Liver (tissue), 7 donors: ENCODE measurements at regions not wholly inside any gene's neighbourhood (a gene's known extent, or its start where the extent isn't known, plus 50 kb on each side); places are given as distances from the start of the nearest gene placed in this dataset.

Source experiments
- DNase-seq: peaks from one replicate; pipeline ENCODE4 v3.0.0-alpha.2; 2017; ENCODE audit warnings: low spot score
- H3K27ac ChIP-seq, 2 donors: one replicate each; pipeline ENCODE4 v1.7.0; 2013; ENCODE audit warnings: inconsistent platforms in 2 of 2, low read length in 2 of 2, control low read depth in 1 of 2, low read depth in 1 of 2, mild to moderate bottlenecking in 1 of 2
- H3K27me3 ChIP-seq, 4 donors: one replicate each; pipeline versions ENCODE4 v1.6.1 to v1.7.0; 2013; ENCODE audit warnings: low read length in 3 of 4, inconsistent platforms in 1 of 4, mild to moderate bottlenecking in 1 of 4, moderate library complexity in 1 of 4; ENCODE audit not compliant: control insufficient read depth in 4 of 4, insufficient read depth in 4 of 4
- H3K36me3 ChIP-seq, 4 donors: one replicate each; pipeline versions ENCODE4 v1.6.1 to v1.7.0; 2013; ENCODE audit warnings: low read length in 3 of 4, mild to moderate bottlenecking in 3 of 4, low read depth in 1 of 4, moderate library complexity in 1 of 4; ENCODE audit not compliant: control insufficient read depth in 4 of 4, insufficient read depth in 3 of 4
- H3K4me1 ChIP-seq, 4 donors: one replicate each; pipeline versions ENCODE4 v1.6.1 to v1.7.0; 2013; ENCODE audit warnings: low read length in 3 of 4, mild to moderate bottlenecking in 3 of 4, moderate library complexity in 1 of 4; ENCODE audit not compliant: control insufficient read depth in 4 of 4, insufficient read depth in 4 of 4
- H3K4me3 ChIP-seq, 3 donors: one replicate each; pipeline versions ENCODE4 v1.6.1 to v1.7.0; 2013; ENCODE audit warnings: low read length in 3 of 3, control low read depth in 1 of 3, low read depth in 1 of 3, mild to moderate bottlenecking in 1 of 3
- H3K9ac ChIP-seq, 2 donors: one replicate each; pipeline ENCODE4 v1.7.0; 2013; ENCODE audit warnings: low read length in 2 of 2, mild to moderate bottlenecking in 2 of 2, moderate library complexity in 2 of 2, control low read depth in 1 of 2, low read depth in 1 of 2
- H3K9me3 ChIP-seq, 4 donors: one replicate each; pipeline versions ENCODE4 v1.6.1 to v1.7.0; 2013; ENCODE audit warnings: low read length in 3 of 4; ENCODE audit not compliant: control insufficient read depth in 4 of 4
- EGR1 ChIP-seq, 2 donors: IDR thresholded peaks; 2 replicates each; pipeline ENCODE4 v1.6.1; 2016 to 2018; ENCODE audit warnings: antibody characterized with exemption in 2 of 2, low read depth in 2 of 2
- FOXA1 ChIP-seq: IDR thresholded peaks from 2 replicates; pipeline ENCODE4 v1.6.1; 2016; ENCODE audit warnings: antibody characterized with exemption
- FOXA2 ChIP-seq: IDR thresholded peaks from 2 replicates; pipeline ENCODE4 v1.6.1; 2016; ENCODE audit warnings: antibody characterized with exemption
- GABPA ChIP-seq, 2 donors: IDR thresholded peaks in 1 of 2; conservative IDR thresholded peaks in 1 of 2; 2 replicates each; pipeline ENCODE4 v1.6.1; 2016; ENCODE audit warnings: antibody characterized with exemption in 2 of 2, mild to moderate bottlenecking in 1 of 2, moderate library complexity in 1 of 2
- HNF4A ChIP-seq, 2 donors: conservative IDR thresholded peaks; 2 replicates each; pipeline ENCODE4 v1.6.1; 2016; ENCODE audit warnings: antibody characterized with exemption in 2 of 2, mild to moderate bottlenecking in 2 of 2
- HNF4G ChIP-seq: IDR thresholded peaks from 2 replicates; pipeline ENCODE4 v1.6.1; 2016; ENCODE audit warnings: antibody characterized with exemption
- JUND ChIP-seq, 2 donors: IDR thresholded peaks; 2 replicates each; pipeline ENCODE4 v1.6.1; 2016; ENCODE audit warnings: antibody characterized with exemption in 2 of 2
- MAX ChIP-seq: IDR thresholded peaks from 2 replicates; pipeline ENCODE4 v1.6.1; 2016; ENCODE audit warnings: antibody characterized with exemption
- NR2F2 ChIP-seq: IDR thresholded peaks from 2 replicates; pipeline ENCODE4 v1.6.1; 2016; ENCODE audit warnings: antibody characterized with exemption
- RAD21 ChIP-seq, 2 donors: IDR thresholded peaks; 2 replicates each; pipeline ENCODE4 v1.6.1; 2016; ENCODE audit warnings: antibody characterized with exemption in 2 of 2, mild to moderate bottlenecking in 2 of 2
- RXRA ChIP-seq, 2 donors: IDR thresholded peaks; 2 replicates each; pipeline ENCODE4 v1.6.1; 2017 to 2018; ENCODE audit warnings: antibody characterized with exemption in 2 of 2, mild to moderate bottlenecking in 1 of 2
- SP1 ChIP-seq: IDR thresholded peaks from 2 replicates; pipeline ENCODE4 v1.6.1; 2018; ENCODE audit warnings: antibody characterized with exemption, mild to moderate bottlenecking
- TAF1 ChIP-seq: conservative IDR thresholded peaks from 2 replicates; pipeline ENCODE4 v1.6.1; 2016; ENCODE audit warnings: antibody characterized with exemption, mild to moderate bottlenecking
- YY1 ChIP-seq: IDR thresholded peaks from 2 replicates; pipeline ENCODE4 v1.6.1; 2016; ENCODE audit warnings: antibody characterized with exemption, mild to moderate bottlenecking
- WGBS: extraction: QIAGEN DNeasy Blood & Tissue Kit; methylation state at CpG from one replicate; pipeline ENCODE4 v1.1.7; 2013; 5-methylcytosine and 5-hydroxymethylcytosine counted together
- TF ChIP-seq, protein P1 (sequence below): IDR thresholded peaks from 2 replicates; pipeline ENCODE4 v1.6.1; 2016; ENCODE audit warnings: antibody characterized with exemption, mild to moderate bottlenecking
- TF ChIP-seq, protein P2 (sequence below): IDR thresholded peaks from 2 replicates; pipeline ENCODE4 v1.6.1; 2016; ENCODE audit warnings: antibody characterized with exemption
- TF ChIP-seq, protein P3 (sequence below): IDR thresholded peaks from 2 replicates; pipeline ENCODE4 v1.6.1; 2016; ENCODE audit warnings: antibody characterized with exemption
- donor health status: healthy.
- donor health status: healthy.
- donor health status: healthy.
- donor health status: healthy.

- Histone ChIP-seq H3K9me3 (no peaks in the 10 kb centered on the region), H3K9ac (no peak overlapping the region), H3K27me3 (peaks cover 0 to 2% (median 0%) of the 10 kb centered on the region in 4 donors), H3K4me1 (peaks cover 2 to 19% (median 10%) of the 10 kb centered on the region in 4 donors), H3K36me3 (no peaks in the 10 kb centered on the region), H3K27ac (no peak overlapping the region), H3K4me3 (no peak overlapping the region)
- no peak for DNase-seq
- TF ChIP-seq MAX = no peak
- TF ChIP-seq, protein P1, sequence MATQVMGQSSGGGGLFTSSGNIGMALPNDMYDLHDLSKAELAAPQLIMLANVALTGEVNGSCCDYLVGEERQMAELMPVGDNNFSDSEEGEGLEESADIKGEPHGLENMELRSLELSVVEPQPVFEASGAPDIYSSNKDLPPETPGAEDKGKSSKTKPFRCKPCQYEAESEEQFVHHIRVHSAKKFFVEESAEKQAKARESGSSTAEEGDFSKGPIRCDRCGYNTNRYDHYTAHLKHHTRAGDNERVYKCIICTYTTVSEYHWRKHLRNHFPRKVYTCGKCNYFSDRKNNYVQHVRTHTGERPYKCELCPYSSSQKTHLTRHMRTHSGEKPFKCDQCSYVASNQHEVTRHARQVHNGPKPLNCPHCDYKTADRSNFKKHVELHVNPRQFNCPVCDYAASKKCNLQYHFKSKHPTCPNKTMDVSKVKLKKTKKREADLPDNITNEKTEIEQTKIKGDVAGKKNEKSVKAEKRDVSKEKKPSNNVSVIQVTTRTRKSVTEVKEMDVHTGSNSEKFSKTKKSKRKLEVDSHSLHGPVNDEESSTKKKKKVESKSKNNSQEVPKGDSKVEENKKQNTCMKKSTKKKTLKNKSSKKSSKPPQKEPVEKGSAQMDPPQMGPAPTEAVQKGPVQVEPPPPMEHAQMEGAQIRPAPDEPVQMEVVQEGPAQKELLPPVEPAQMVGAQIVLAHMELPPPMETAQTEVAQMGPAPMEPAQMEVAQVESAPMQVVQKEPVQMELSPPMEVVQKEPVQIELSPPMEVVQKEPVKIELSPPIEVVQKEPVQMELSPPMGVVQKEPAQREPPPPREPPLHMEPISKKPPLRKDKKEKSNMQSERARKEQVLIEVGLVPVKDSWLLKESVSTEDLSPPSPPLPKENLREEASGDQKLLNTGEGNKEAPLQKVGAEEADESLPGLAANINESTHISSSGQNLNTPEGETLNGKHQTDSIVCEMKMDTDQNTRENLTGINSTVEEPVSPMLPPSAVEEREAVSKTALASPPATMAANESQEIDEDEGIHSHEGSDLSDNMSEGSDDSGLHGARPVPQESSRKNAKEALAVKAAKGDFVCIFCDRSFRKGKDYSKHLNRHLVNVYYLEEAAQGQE = no peak
- TF ChIP-seq EGR1 (IDR thresholded peaks at IDR 0.05; ENCODE audit: low read depth in 2 of 2) = no peak
- TF ChIP-seq, protein P2, sequence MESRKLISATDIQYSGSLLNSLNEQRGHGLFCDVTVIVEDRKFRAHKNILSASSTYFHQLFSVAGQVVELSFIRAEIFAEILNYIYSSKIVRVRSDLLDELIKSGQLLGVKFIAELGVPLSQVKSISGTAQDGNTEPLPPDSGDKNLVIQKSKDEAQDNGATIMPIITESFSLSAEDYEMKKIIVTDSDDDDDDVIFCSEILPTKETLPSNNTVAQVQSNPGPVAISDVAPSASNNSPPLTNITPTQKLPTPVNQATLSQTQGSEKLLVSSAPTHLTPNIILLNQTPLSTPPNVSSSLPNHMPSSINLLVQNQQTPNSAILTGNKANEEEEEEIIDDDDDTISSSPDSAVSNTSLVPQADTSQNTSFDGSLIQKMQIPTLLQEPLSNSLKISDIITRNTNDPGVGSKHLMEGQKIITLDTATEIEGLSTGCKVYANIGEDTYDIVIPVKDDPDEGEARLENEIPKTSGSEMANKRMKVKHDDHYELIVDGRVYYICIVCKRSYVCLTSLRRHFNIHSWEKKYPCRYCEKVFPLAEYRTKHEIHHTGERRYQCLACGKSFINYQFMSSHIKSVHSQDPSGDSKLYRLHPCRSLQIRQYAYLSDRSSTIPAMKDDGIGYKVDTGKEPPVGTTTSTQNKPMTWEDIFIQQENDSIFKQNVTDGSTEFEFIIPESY = no peak
- TF ChIP-seq FOXA1 = no peak
- TF ChIP-seq RXRA (IDR thresholded peaks at IDR 0.05) = no peak
- no peak for TF ChIP-seq HNF4G
- TF ChIP-seq SP1 = no peak
- TF ChIP-seq HNF4A (conservative IDR thresholded peaks at IDR 0.05) = no peak
- no peak for TF ChIP-seq GABPA (IDR thresholded peaks at IDR 0.05 in 1 of 2, conservative IDR thresholded peaks at IDR 0.05 in 1 of 2)
- TF ChIP-seq, protein P3, sequence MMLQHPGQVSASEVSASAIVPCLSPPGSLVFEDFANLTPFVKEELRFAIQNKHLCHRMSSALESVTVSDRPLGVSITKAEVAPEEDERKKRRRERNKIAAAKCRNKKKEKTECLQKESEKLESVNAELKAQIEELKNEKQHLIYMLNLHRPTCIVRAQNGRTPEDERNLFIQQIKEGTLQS = no peak
- TF ChIP-seq TAF1 = no peak
- no peak for TF ChIP-seq JUND (IDR thresholded peaks at IDR 0.05)
- no peak for TF ChIP-seq FOXA2
- no peak for TF ChIP-seq YY1
- TF ChIP-seq NR2F2 = no peak
- no peak for TF ChIP-seq RAD21 (IDR thresholded peaks at IDR 0.05)
- 96% methylated on average over 3 of the region's 3 CpGs for WGBS
Measured at GRCh38 chr12:127012109-127012508, 1254.9 kb upstream of the TMEM132C start.

DNA sequence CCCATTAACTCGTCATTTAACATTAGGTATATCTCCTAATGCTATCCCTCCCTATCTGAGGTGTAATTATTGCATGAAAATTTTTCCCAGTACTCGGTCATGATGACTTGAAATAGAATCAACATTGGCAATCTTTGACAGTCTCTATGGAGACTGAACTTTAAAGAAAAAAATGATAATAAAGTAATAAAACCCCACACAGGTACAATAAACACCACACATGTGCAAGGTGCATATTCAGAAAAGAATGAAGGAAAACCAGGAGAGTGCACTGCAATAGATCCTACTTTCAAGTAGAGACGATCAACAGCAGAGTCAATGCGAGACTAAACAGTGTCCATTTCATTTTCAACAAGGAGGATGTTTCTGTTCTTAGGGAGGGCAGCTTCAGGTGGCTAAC, 1253.8 kb upstream of the TMEM132C start:
- peaks cover 0 to 11% (median 6%) of the 10 kb centered on the region in 4 donors for H3K4me1 ChIP-seq
- H3K9ac ChIP-seq = no peak overlapping the region
- H3K4me3 ChIP-seq = no peak overlapping the region
- no peak overlapping the region for H3K27ac ChIP-seq
- no peak for DNase-seq
- H3K36me3 ChIP-seq = no peaks in the 10 kb centered on the region
- TF ChIP-seq TAF1 (no peak), FOXA1 (no peak), JUND (IDR thresholded peaks at IDR 0.05) (no peak), HNF4A (conservative IDR thresholded peaks at IDR 0.05) (no peak), RXRA (IDR thresholded peaks at IDR 0.05) (no peak), YY1 (no peak), FOXA2 (no peak), HNF4G (no peak), SP1 (no peak), MAX (no peak)
- TF ChIP-seq, protein P3 = no peak
- TF ChIP-seq, protein P2 = no peak
- TF ChIP-seq, protein P1 = no peak
- no peaks in the 10 kb centered on the region for H3K9me3 ChIP-seq
- peaks cover 0 to 2% (median 0%) of the 10 kb centered on the region in 4 donors for H3K27me3 ChIP-seq
- 82% methylated on average over 4 of the region's 4 CpGs for WGBS
